Left lung (tissue), 4 donors: ENCODE measurements at regions not wholly inside any gene's neighbourhood (a gene's known extent, or its start where the extent isn't known, plus 50 kb on each side); places are given as distances from the start of the nearest gene placed in this dataset.

Experiments used
- ATAC-seq: fragments of 200-7000 bp; cut with Tn5 transposase; one replicate; pipeline ENCODE4 v1.9.1; 2020; ENCODE audit warnings: moderate library complexity
- DNase-seq, 4 donors: peaks; one replicate each; pipeline ENCODE4 v3.0.0-alpha.2; 2013 to 2020
- H3K27ac ChIP-seq, 2 donors: fragments of 200-600 bp; sonication (generic) in 1 of 2; one replicate each; pipeline versions ENCODE4 v1.5.0 to v1.8.0; 2020 to 2021
- H3K27me3 ChIP-seq, 2 donors: fragments of 200-600 bp; sonication (generic) in 1 of 2; one replicate each; pipeline versions ENCODE4 v1.5.0 to v1.8.0; 2020 to 2021
- H3K36me3 ChIP-seq, 2 donors: fragments of 200-600 bp; sonication (generic) in 1 of 2; one replicate each; pipeline versions ENCODE4 v1.5.0 to v1.8.0; 2020 to 2021
- H3K4me1 ChIP-seq, 2 donors: fragments of 200-600 bp; one replicate each; pipeline ENCODE4 v1.8.0; 2021
- H3K4me3 ChIP-seq, 2 donors: fragments of 200-600 bp; sonication (generic) in 1 of 2; one replicate each; pipeline versions ENCODE4 v1.5.0 to v1.8.0; 2020 to 2021; ENCODE audit warnings: mild to moderate bottlenecking in 1 of 2
- H3K9me3 ChIP-seq, 2 donors: fragments of 200-600 bp; sonication (generic) in 1 of 2; one replicate each; pipeline versions ENCODE4 v1.5.0 to v1.8.0; 2020 to 2021
- CTCF ChIP-seq, 2 donors: fragments of 200-600 bp; sonication (generic) in 1 of 2; IDR thresholded peaks; one replicate each; pipeline versions ENCODE4 v1.5.0 to v1.8.0; 2021; ENCODE audit warnings: antibody characterized with exemption in 2 of 2
- intact Hi-C, 2 donors: fragments of 100-400 bp; cut with DNase I; formaldehyde crosslinking; loops; one replicate each; pipeline versions ENCODE4 v1.11.2 to v1.14.2; 2022
- donor health status: DM: no; HTN: yes; CAD: no.
- donor health status: DM: no; HTN: no; CAD: no.

GRCh38 chr1:223460566-223461189 lies 67.5 kb downstream of the CCDC185 start:
- no peak overlapping the region for H3K27ac ChIP-seq
- DNase-seq = no peak
- peak; percentile 56 for ATAC-seq
- no peaks in the 10 kb centered on the region for H3K4me1 ChIP-seq
- no peak for TF ChIP-seq CTCF (IDR thresholded peaks at IDR 0.05)
- intact Hi-C loops = no loop called here
- H3K27me3 ChIP-seq = no peaks in the 10 kb centered on the region
- H3K9me3 ChIP-seq = no peaks in the 10 kb centered on the region
- H3K4me3 ChIP-seq = no peak overlapping the region
- H3K36me3 ChIP-seq = no peaks in the 10 kb centered on the region

GRCh38 chr1:223462047-223462630 lies 68.9 kb downstream of the CCDC185 start:
- no peaks in the 10 kb centered on the region for H3K27me3 ChIP-seq
- no peak for ATAC-seq
- intact Hi-C loops = no loop called here

GRCh38 chr1:223462866-223463404 lies 69.7 kb downstream of the CCDC185 start:
- peak; percentile 56 for ATAC-seq

More at GRCh38 chr1:223462047-223462630, 68.9 kb downstream of the CCDC185 start:
- no peak overlapping the region for H3K27ac ChIP-seq
- no peaks in the 10 kb centered on the region for H3K9me3 ChIP-seq
- no peaks in the 10 kb centered on the region for H3K36me3 ChIP-seq
- DNase-seq = no peak
- TF ChIP-seq CTCF (IDR thresholded peaks at IDR 0.05) = no peak
- H3K4me3 ChIP-seq = no peak overlapping the region
- H3K4me1 ChIP-seq = no peaks in the 10 kb centered on the region

GRCh38 chr1:223466151-223466550 lies 72.9 kb downstream of the CCDC185 start:
- Histone ChIP-seq H3K27ac (no peak overlapping the region), H3K9me3 (no peaks in the 10 kb centered on the region), H3K27me3 (no peaks in the 10 kb centered on the region), H3K36me3 (no peaks in the 10 kb centered on the region), H3K4me1 (no peaks in the 10 kb centered on the region), H3K4me3 (no peak overlapping the region)
- no peak for DNase-seq
- no peak for TF ChIP-seq CTCF (IDR thresholded peaks at IDR 0.05)
- intact Hi-C loops = no loop called here
- ATAC-seq = no peak

More at GRCh38 chr1:223462866-223463404, 69.7 kb downstream of the CCDC185 start:
- Histone ChIP-seq H3K9me3 (no peaks in the 10 kb centered on the region), H3K27ac (no peak overlapping the region), H3K27me3 (no peaks in the 10 kb centered on the region), H3K4me3 (no peak overlapping the region), H3K36me3 (no peaks in the 10 kb centered on the region), H3K4me1 (no peaks in the 10 kb centered on the region)
- no peak for DNase-seq
- no peak for TF ChIP-seq CTCF (IDR thresholded peaks at IDR 0.05)
- intact Hi-C loops = no loop called here

GRCh38 chr1:223471566-223471965 lies 78.4 kb downstream of the CCDC185 start:
- no peak for TF ChIP-seq CTCF (IDR thresholded peaks at IDR 0.05)
- DNase-seq = no peak
- no peak overlapping the region for H3K4me3 ChIP-seq
- intact Hi-C loops = no loop called here
- no peaks in the 10 kb centered on the region for H3K36me3 ChIP-seq
- H3K9me3 ChIP-seq = peaks cover 0 to 2% of the 10 kb centered on the region in 2 donors
- no peaks in the 10 kb centered on the region for H3K4me1 ChIP-seq
- H3K27me3 ChIP-seq = no peaks in the 10 kb centered on the region
- H3K27ac ChIP-seq = no peak overlapping the region
- ATAC-seq = no peak
